ENCODE measurements at regions not wholly inside any gene's neighbourhood (a gene's known extent, or its start where the extent isn't known, plus 50 kb on each side); places are given as distances from the start of the nearest gene placed in this dataset.

DNA sequence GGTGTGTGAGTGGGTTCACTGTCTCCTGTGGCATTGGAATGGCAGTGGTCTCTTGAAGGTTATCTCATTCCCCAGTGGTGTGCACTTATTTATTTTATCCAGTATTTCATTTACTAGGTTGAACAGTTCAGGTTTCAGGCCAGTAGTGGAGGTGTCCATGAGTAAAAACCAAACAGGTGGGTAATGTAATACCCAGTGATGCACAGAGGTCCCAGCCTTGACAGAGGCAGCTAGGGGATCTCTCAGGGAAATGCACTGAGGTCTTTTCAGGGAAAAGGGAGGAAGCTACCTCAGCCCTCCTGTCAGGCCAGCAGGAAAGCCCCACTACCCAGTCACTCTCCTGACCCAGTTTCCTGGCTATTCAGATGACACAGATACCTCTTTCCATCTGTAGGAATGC, 403.6 kb downstream of the UTRN start:
- TF ChIP-seq ZBTB21 (CRISPR knock-in tag; IDR thresholded peaks at IDR 0.05; ENCODE audit: borderline replicate concordance) (no peak), MXD4 (CRISPR knock-in tag; IDR thresholded peaks at IDR 0.05; ENCODE audit: borderline replicate concordance) (no peak), FOXP1 (CRISPR knock-in tag; IDR thresholded peaks at IDR 0.05; ENCODE audit: borderline replicate concordance) (no peak), MYBL2 (CRISPR knock-in tag; IDR thresholded peaks at IDR 0.05) (no peak), SP1 (CRISPR knock-in tag; conservative IDR thresholded peaks at IDR 0.05) (no peak)
- TF ChIP-seq, protein P1, sequence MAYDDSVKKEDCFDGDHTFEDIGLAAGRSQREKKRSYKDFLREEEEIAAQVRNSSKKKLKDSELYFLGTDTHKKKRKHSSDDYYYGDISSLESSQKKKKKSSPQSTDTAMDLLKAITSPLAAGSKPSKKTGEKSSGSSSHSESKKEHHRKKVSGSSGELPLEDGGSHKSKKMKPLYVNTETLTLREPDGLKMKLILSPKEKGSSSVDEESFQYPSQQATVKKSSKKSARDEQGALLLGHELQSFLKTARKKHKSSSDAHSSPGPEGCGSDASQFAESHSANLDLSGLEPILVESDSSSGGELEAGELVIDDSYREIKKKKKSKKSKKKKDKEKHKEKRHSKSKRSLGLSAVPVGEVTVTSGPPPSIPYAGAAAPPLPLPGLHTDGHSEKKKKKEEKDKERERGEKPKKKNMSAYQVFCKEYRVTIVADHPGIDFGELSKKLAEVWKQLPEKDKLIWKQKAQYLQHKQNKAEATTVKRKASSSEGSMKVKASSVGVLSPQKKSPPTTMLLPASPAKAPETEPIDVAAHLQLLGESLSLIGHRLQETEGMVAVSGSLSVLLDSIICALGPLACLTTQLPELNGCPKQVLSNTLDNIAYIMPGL (CRISPR knock-in tag; IDR thresholded peaks at IDR 0.05) = no peak
- TF ChIP-seq, protein P2, sequence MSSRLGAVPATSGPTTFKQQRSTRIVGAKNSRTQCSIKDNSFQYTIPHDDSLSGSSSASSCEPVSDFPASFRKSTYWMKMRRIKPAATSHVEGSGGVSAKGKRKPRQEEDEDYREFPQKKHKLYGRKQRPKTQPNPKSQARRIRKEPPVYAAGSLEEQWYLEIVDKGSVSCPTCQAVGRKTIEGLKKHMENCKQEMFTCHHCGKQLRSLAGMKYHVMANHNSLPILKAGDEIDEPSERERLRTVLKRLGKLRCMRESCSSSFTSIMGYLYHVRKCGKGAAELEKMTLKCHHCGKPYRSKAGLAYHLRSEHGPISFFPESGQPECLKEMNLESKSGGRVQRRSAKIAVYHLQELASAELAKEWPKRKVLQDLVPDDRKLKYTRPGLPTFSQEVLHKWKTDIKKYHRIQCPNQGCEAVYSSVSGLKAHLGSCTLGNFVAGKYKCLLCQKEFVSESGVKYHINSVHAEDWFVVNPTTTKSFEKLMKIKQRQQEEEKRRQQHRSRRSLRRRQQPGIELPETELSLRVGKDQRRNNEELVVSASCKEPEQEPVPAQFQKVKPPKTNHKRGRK (CRISPR knock-in tag; IDR thresholded peaks at IDR 0.05; ENCODE audit: borderline replicate concordance) = no peak
- TF ChIP-seq, protein P3, sequence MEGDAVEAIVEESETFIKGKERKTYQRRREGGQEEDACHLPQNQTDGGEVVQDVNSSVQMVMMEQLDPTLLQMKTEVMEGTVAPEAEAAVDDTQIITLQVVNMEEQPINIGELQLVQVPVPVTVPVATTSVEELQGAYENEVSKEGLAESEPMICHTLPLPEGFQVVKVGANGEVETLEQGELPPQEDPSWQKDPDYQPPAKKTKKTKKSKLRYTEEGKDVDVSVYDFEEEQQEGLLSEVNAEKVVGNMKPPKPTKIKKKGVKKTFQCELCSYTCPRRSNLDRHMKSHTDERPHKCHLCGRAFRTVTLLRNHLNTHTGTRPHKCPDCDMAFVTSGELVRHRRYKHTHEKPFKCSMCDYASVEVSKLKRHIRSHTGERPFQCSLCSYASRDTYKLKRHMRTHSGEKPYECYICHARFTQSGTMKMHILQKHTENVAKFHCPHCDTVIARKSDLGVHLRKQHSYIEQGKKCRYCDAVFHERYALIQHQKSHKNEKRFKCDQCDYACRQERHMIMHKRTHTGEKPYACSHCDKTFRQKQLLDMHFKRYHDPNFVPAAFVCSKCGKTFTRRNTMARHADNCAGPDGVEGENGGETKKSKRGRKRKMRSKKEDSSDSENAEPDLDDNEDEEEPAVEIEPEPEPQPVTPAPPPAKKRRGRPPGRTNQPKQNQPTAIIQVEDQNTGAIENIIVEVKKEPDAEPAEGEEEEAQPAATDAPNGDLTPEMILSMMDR (IDR thresholded peaks at IDR 0.05) = no peak
- TF ChIP-seq, protein P4, sequence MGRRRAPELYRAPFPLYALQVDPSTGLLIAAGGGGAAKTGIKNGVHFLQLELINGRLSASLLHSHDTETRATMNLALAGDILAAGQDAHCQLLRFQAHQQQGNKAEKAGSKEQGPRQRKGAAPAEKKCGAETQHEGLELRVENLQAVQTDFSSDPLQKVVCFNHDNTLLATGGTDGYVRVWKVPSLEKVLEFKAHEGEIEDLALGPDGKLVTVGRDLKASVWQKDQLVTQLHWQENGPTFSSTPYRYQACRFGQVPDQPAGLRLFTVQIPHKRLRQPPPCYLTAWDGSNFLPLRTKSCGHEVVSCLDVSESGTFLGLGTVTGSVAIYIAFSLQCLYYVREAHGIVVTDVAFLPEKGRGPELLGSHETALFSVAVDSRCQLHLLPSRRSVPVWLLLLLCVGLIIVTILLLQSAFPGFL (CRISPR knock-in tag; IDR thresholded peaks at IDR 0.05; ENCODE audit: borderline replicate concordance) = no peak
- TF ChIP-seq, protein P5, sequence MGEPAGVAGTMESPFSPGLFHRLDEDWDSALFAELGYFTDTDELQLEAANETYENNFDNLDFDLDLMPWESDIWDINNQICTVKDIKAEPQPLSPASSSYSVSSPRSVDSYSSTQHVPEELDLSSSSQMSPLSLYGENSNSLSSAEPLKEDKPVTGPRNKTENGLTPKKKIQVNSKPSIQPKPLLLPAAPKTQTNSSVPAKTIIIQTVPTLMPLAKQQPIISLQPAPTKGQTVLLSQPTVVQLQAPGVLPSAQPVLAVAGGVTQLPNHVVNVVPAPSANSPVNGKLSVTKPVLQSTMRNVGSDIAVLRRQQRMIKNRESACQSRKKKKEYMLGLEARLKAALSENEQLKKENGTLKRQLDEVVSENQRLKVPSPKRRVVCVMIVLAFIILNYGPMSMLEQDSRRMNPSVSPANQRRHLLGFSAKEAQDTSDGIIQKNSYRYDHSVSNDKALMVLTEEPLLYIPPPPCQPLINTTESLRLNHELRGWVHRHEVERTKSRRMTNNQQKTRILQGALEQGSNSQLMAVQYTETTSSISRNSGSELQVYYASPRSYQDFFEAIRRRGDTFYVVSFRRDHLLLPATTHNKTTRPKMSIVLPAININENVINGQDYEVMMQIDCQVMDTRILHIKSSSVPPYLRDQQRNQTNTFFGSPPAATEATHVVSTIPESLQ (CRISPR knock-in tag; IDR thresholded peaks at IDR 0.05) = no peak
- TF ChIP-seq, protein P6, sequence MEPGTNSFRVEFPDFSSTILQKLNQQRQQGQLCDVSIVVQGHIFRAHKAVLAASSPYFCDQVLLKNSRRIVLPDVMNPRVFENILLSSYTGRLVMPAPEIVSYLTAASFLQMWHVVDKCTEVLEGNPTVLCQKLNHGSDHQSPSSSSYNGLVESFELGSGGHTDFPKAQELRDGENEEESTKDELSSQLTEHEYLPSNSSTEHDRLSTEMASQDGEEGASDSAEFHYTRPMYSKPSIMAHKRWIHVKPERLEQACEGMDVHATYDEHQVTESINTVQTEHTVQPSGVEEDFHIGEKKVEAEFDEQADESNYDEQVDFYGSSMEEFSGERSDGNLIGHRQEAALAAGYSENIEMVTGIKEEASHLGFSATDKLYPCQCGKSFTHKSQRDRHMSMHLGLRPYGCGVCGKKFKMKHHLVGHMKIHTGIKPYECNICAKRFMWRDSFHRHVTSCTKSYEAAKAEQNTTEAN (CRISPR knock-in tag; IDR thresholded peaks at IDR 0.05) = no peak
- TF ChIP-seq, protein P7, sequence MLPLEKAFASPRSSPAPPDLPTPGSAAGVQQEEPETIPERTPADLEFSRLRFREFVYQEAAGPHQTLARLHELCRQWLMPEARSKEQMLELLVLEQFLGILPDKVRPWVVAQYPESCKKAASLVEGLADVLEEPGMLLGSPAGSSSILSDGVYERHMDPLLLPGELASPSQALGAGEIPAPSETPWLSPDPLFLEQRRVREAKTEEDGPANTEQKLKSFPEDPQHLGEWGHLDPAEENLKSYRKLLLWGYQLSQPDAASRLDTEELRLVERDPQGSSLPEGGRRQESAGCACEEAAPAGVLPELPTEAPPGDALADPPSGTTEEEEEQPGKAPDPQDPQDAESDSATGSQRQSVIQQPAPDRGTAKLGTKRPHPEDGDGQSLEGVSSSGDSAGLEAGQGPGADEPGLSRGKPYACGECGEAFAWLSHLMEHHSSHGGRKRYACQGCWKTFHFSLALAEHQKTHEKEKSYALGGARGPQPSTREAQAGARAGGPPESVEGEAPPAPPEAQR (CRISPR knock-in tag; IDR thresholded peaks at IDR 0.05) = no peak

Data from WTC11 (cell line).